ENCODE measurements at regions not wholly inside any gene's neighbourhood (a gene's known extent, or its start where the extent isn't known, plus 50 kb on each side); places are given as distances from the start of the nearest gene placed in this dataset.

- H3K27ac ChIP-seq (ENCODE audit: low read depth in 1 of 2, low read length in 1 of 2) = no peak overlapping the region
- H3K4me3 ChIP-seq = no peak overlapping the region
- H3K9me3 ChIP-seq (ENCODE audit: control insufficient read depth in 4 of 4, insufficient read depth in 3 of 4, low read length in 3 of 4) = no peaks in the 10 kb centered on the region
These were observed 691.8 kb downstream of the DNAH5 start for GRCh38 chr5:13252699-13253098.

DNA sequence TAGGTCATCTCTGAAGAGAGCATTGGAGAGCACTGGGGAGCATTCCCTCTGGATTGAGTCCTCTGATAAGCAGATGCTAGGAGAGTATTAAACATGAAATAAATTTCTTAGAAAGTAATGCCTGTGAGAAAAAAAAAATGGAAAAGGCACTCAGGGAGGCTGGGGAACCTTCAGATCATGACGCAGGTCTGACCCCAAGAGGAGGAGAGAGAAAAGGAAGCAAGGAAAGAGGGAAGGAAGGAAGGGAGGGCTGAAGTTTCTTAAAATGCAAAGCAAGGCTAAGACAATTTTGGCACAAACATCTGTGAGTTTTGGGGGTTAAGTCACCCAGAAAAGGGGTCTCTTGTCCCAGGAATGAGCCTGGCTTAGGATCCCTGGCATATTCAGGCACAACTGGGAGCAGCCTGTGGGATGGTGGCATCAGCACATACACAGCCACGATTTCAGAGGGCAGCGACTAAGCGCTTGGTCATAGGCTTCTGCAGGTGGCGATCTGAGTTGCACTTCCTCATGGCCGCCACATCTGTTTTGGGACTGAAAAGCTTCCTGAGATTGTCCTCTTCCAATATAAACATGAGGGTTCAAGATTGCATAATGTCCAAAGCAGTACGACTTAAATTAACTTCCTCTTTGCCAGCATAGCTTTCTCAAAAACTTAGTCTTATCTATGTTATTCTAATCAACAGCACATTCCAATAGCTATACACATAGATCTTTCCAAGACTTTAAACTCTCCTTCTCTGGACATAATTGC lies 692.7 kb downstream of the DNAH5 start:
- Histone ChIP-seq H3K4me3 (no peak overlapping the region), H3K4me1 (ENCODE audit: control insufficient read depth in 5 of 5, insufficient read depth in 5 of 5, low read length in 5 of 5) (no peaks in the 10 kb centered on the region), H3K9me3 (ENCODE audit: control insufficient read depth in 4 of 4, insufficient read depth in 3 of 4, low read length in 3 of 4) (no peaks in the 10 kb centered on the region), H3K27me3 (ENCODE audit: control insufficient read depth in 3 of 3, insufficient read depth in 3 of 3, low read length in 2 of 3) (no peaks in the 10 kb centered on the region), H3K27ac (ENCODE audit: low read depth in 1 of 2, low read length in 1 of 2) (no peak overlapping the region), H3K36me3 (ENCODE audit: control insufficient read depth in 4 of 4, insufficient read depth in 4 of 4, low read length in 4 of 4) (no peaks in the 10 kb centered on the region), H3K9ac (ENCODE audit: insufficient read depth in 1 of 2, low read length in 2 of 2) (no peak overlapping the region)
- WGBS, 2 donors = 15 to 37% methylated on average over 7 of the region's 7 CpGs
- ATAC-seq (ENCODE audit: insufficient read depth, low FRiP score) = no peak
- DNase-seq = peak in 2 of 3 donors; percentile 0 to 2
- TF ChIP-seq, protein P1, sequence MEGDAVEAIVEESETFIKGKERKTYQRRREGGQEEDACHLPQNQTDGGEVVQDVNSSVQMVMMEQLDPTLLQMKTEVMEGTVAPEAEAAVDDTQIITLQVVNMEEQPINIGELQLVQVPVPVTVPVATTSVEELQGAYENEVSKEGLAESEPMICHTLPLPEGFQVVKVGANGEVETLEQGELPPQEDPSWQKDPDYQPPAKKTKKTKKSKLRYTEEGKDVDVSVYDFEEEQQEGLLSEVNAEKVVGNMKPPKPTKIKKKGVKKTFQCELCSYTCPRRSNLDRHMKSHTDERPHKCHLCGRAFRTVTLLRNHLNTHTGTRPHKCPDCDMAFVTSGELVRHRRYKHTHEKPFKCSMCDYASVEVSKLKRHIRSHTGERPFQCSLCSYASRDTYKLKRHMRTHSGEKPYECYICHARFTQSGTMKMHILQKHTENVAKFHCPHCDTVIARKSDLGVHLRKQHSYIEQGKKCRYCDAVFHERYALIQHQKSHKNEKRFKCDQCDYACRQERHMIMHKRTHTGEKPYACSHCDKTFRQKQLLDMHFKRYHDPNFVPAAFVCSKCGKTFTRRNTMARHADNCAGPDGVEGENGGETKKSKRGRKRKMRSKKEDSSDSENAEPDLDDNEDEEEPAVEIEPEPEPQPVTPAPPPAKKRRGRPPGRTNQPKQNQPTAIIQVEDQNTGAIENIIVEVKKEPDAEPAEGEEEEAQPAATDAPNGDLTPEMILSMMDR (IDR thresholded peaks at IDR 0.05; ENCODE audit: control extremely low read depth, extremely low read depth) = no peak

More at GRCh38 chr5:13252699-13253098, 691.8 kb downstream of the DNAH5 start:
- H3K4me1 ChIP-seq (ENCODE audit: control insufficient read depth in 5 of 5, insufficient read depth in 5 of 5, low read length in 5 of 5) = no peaks in the 10 kb centered on the region
- ATAC-seq (ENCODE audit: insufficient read depth, low FRiP score) (no peak), DNase-seq (no peak)
- TF ChIP-seq, protein P1 (IDR thresholded peaks at IDR 0.05; ENCODE audit: control extremely low read depth, extremely low read depth) = no peak
- H3K36me3 ChIP-seq (ENCODE audit: control insufficient read depth in 4 of 4, insufficient read depth in 4 of 4, low read length in 4 of 4) = no peaks in the 10 kb centered on the region
- WGBS, 2 donors = 93% methylated on average over 5 of the region's 5 CpGs
- H3K9ac ChIP-seq (ENCODE audit: insufficient read depth in 1 of 2, low read length in 2 of 2) = no peak overlapping the region
- no peaks in the 10 kb centered on the region for H3K27me3 ChIP-seq (ENCODE audit: control insufficient read depth in 3 of 3, insufficient read depth in 3 of 3, low read length in 2 of 3)

DNA sequence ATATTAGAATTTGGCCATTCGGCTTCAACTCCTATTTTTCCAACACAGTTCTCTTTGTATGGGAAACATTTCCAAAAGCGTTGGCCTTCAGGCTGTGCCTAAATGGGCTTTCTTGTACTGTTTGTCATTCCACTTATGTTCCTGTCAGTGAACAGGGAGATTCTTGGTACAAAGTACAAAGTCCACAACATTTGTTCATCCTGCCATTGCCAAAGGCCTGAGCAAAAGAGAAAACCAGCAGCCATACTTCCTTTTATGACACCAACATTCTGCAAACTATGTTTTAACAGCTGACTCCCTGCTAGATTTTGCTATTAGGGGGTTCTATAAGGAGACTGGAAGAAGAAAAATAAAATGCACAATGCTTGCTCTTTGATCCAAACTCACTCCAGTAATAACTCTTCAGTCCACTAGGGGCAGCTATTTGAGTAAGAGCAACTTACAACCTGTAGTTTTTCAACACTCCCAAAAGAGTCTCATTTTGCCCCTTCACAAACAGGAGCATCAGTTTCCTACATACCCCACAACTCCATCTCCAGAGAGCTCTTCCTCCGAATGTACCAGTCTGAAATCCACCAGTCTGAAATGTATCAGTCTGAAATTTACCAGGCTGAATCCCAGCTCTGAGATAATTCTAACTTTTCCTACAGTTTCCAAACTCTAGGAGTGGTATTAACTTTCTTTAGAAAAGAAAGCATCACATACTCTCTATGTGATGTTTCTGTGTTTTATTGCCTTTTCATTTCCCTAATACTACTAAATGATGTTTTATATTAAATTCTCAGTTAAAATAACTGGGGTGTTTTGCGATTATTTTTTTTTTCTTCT lies 693.8 kb downstream of the DNAH5 start:
- DNase-seq (no peak), ATAC-seq (ENCODE audit: insufficient read depth, low FRiP score) (no peak)
- H3K36me3 ChIP-seq (ENCODE audit: control insufficient read depth in 4 of 4, insufficient read depth in 4 of 4, low read length in 4 of 4) = no peaks in the 10 kb centered on the region
- TF ChIP-seq, protein P1 (IDR thresholded peaks at IDR 0.05; ENCODE audit: control extremely low read depth, extremely low read depth) = no peak
- no peaks in the 10 kb centered on the region for H3K4me1 ChIP-seq (ENCODE audit: control insufficient read depth in 5 of 5, insufficient read depth in 5 of 5, low read length in 5 of 5)
- 81 to 83% methylated on average over 4 of the region's 4 CpGs for WGBS, 2 donors
- H3K27ac ChIP-seq (ENCODE audit: low read depth in 1 of 2, low read length in 1 of 2) = no peak overlapping the region
- no peaks in the 10 kb centered on the region for H3K27me3 ChIP-seq (ENCODE audit: control insufficient read depth in 3 of 3, insufficient read depth in 3 of 3, low read length in 2 of 3)
- no peak overlapping the region for H3K9ac ChIP-seq (ENCODE audit: insufficient read depth in 1 of 2, low read length in 2 of 2)
- H3K9me3 ChIP-seq (ENCODE audit: control insufficient read depth in 4 of 4, insufficient read depth in 3 of 4, low read length in 3 of 4) = no peaks in the 10 kb centered on the region
- no peak overlapping the region for H3K4me3 ChIP-seq

Data from lung (tissue), 11 donors.